Smooth muscle cell (in vitro differentiated cells): ENCODE measurements at regions not wholly inside any gene's neighbourhood (a gene's known extent, or its start where the extent isn't known, plus 50 kb on each side); places are given as distances from the start of the nearest gene placed in this dataset.

Experiments used
- DNase-seq: peaks from one replicate; lab custom pipeline; 2025; ENCODE audit not compliant: unreplicated experiment; lab: John Stamatoyannopoulos, UW
- H2AFZ ChIP-seq: fragments of 200-600 bp; sonication (generic); 2 replicates; pipeline ENCODE4 v1.6.0; 2016; ENCODE audit warnings: antibody characterized with exemption, low read depth, mild to moderate bottlenecking
- H3F3A ChIP-seq: fragments of 200-600 bp; sonication (generic); 2 replicates; pipeline ENCODE4 v1.6.0; 2017; ENCODE audit warnings: antibody characterized with exemption, low read depth
- H3K27ac ChIP-seq: fragments of 200-600 bp; sonication (generic); 2 replicates; pipeline ENCODE4 v1.5.1; 2016; ENCODE audit warnings: low read depth, mild to moderate bottlenecking
- H3K27me3 ChIP-seq: fragments of 200-600 bp; sonication (generic); 2 replicates; pipeline ENCODE4 v1.6.1; 2016; ENCODE audit warnings: low read depth, mild to moderate bottlenecking
- H3K36me3 ChIP-seq: fragments of 200-600 bp; sonication (generic); 2 replicates; pipeline ENCODE4 v1.5.1; 2016; ENCODE audit warnings: low read depth
- H3K4me1 ChIP-seq: fragments of 200-600 bp; sonication (generic); 2 replicates; pipeline ENCODE4 v1.5.1; 2016; ENCODE audit warnings: low read depth
- H3K4me2 ChIP-seq: fragments of 200-600 bp; sonication (generic); 2 replicates; pipeline ENCODE4 v1.6.0; 2016; ENCODE audit warnings: mild to moderate bottlenecking
- H3K4me3 ChIP-seq: fragments of 200-600 bp; sonication (generic); 2 replicates; pipeline ENCODE4 v1.5.1; 2016; ENCODE audit warnings: mild to moderate bottlenecking
- H3K79me2 ChIP-seq: fragments of 200-600 bp; sonication (generic); 2 replicates; pipeline ENCODE4 v1.6.0; 2016; ENCODE audit warnings: low read depth, mild to moderate bottlenecking
- H3K9ac ChIP-seq: fragments of 200-600 bp; sonication (generic); 2 replicates; pipeline ENCODE4 v1.6.0; 2016; ENCODE audit warnings: low read depth
- H3K9me3 ChIP-seq: fragments of 200-600 bp; sonication (generic); replicated peaks from 2 replicates; pipeline ENCODE4 v1.5.1; 2016; ENCODE audit warnings: low read depth
- H4K20me1 ChIP-seq: fragments of 200-600 bp; sonication (generic); 2 replicates; pipeline ENCODE4 v1.6.0; 2016; ENCODE audit warnings: low read depth
- CTCF ChIP-seq: fragments of 200-600 bp; sonication (generic); IDR thresholded peaks from 2 replicates; pipeline ENCODE4 v1.5.1; 2017; ENCODE audit warnings: borderline replicate concordance, mild to moderate bottlenecking, antibody characterized with exemption; ENCODE audit not compliant: insufficient read depth, poor library complexity, severe bottlenecking
- WGBS: methylation state at CpG from one replicate; pipeline ENCODE4 v1.1.7; 2016; ENCODE audit warnings: low lambda C conversion rate; 5-methylcytosine and 5-hydroxymethylcytosine counted together

- no peak overlapping the region for H3K27ac ChIP-seq
- no peak overlapping the region for H3K9ac ChIP-seq
- H4K20me1 ChIP-seq = no peaks in the 10 kb centered on the region
- H3K79me2 ChIP-seq = no peaks in the 10 kb centered on the region
- no peak overlapping the region for H2AFZ ChIP-seq
- H3K4me3 ChIP-seq = no peak overlapping the region
- H3K9me3 ChIP-seq = no peaks in the 10 kb centered on the region
- no peaks in the 10 kb centered on the region for H3F3A ChIP-seq
- H3K4me1 ChIP-seq = no peaks in the 10 kb centered on the region
- H3K36me3 ChIP-seq = no peaks in the 10 kb centered on the region
- H3K4me2 ChIP-seq = no peak overlapping the region
- TF ChIP-seq CTCF = no peak
- WGBS = 90% methylated on average over 1 of the region's 1 CpG
- DNase-seq = no peak
- no peaks in the 10 kb centered on the region for H3K27me3 ChIP-seq
These were observed 717.7 kb upstream of the FAM98A start for GRCh38 chr2:34316788-34317187.

GRCh38 chr2:34311816-34312215 lies 712.7 kb upstream of the FAM98A start:
- no peak overlapping the region for H3K4me3 ChIP-seq
- H4K20me1 ChIP-seq = no peaks in the 10 kb centered on the region
- TF ChIP-seq CTCF = no peak
- WGBS = 95% methylated on average over 1 of the region's 1 CpG
- DNase-seq = no peak
- H3K9ac ChIP-seq = no peak overlapping the region
- no peaks in the 10 kb centered on the region for H3K79me2 ChIP-seq
- no peaks in the 10 kb centered on the region for H3K4me1 ChIP-seq
- no peaks in the 10 kb centered on the region for H3K36me3 ChIP-seq
- no peaks in the 10 kb centered on the region for H3K27me3 ChIP-seq
- no peaks in the 10 kb centered on the region for H3K9me3 ChIP-seq
- no peak overlapping the region for H3K27ac ChIP-seq
- no peaks in the 10 kb centered on the region for H3F3A ChIP-seq
- H2AFZ ChIP-seq = no peak overlapping the region
- no peak overlapping the region for H3K4me2 ChIP-seq

GRCh38 chr2:34308140-34308539 lies 709.0 kb upstream of the FAM98A start:
- no peak for DNase-seq
- Histone ChIP-seq H3K9ac (no peak overlapping the region), H3K27ac (no peak overlapping the region), H3K27me3 (no peaks in the 10 kb centered on the region), H3F3A (no peaks in the 10 kb centered on the region), H3K79me2 (no peaks in the 10 kb centered on the region), H3K36me3 (no peaks in the 10 kb centered on the region), H3K9me3 (no peaks in the 10 kb centered on the region), H3K4me3 (no peak overlapping the region), H3K4me1 (no peaks in the 10 kb centered on the region), H4K20me1 (no peaks in the 10 kb centered on the region), H2AFZ (no peak overlapping the region), H3K4me2 (no peak overlapping the region)
- no peak for TF ChIP-seq CTCF
- 95% methylated on average over 2 of the region's 2 CpGs for WGBS

GRCh38 chr2:34307636-34308035 lies 708.5 kb upstream of the FAM98A start:
- Histone ChIP-seq H3K4me1 (no peaks in the 10 kb centered on the region), H3F3A (no peaks in the 10 kb centered on the region), H3K4me2 (no peak overlapping the region), H2AFZ (no peak overlapping the region), H3K36me3 (no peaks in the 10 kb centered on the region), H4K20me1 (no peaks in the 10 kb centered on the region), H3K9ac (no peak overlapping the region), H3K79me2 (no peaks in the 10 kb centered on the region), H3K4me3 (no peak overlapping the region), H3K27ac (no peak overlapping the region), H3K27me3 (no peaks in the 10 kb centered on the region), H3K9me3 (no peaks in the 10 kb centered on the region)
- no peak for TF ChIP-seq CTCF
- WGBS = 89% methylated on average over 4 of the region's 4 CpGs
- no peak for DNase-seq
